K562 (cell line): ENCODE measurements at regions not wholly inside any gene's neighbourhood (a gene's known extent, or its start where the extent isn't known, plus 50 kb on each side); places are given as distances from the start of the nearest gene placed in this dataset.

Experiments
- ATAC-seq: fragments of 200-7000 bp; cut with Tn5 transposase; 3 replicates; pipeline ENCODE4 v1.9.1; 2020; ENCODE audit warnings: moderate library complexity
- BruUV-seq: library from RNA; stranded (reverse); fragments of 400-500 nt; replicated peaks from 2 replicates; lab custom pipeline; 2021; lab: Mats Ljungman, UMichigan
- CTCF ChIA-PET: fragments of 300-600 bp; formaldehyde crosslinking; extraction: SDS; loops from one replicate; lab custom pipeline; 2021; ENCODE audit warnings: low intra/inter-chr PET ratio; lab: Yijun Ruan, JAX
- POLR2A ChIA-PET: fragments of 300-600, 350-650 bp; sonication (Branson Sonifier 250); formaldehyde crosslinking; extraction: SDS; loops from one replicate; lab custom pipeline; 2021; ENCODE audit warnings: antibody characterized with exemption, inconsistent platforms; lab: Yijun Ruan, JAX
- DNase-seq, 4 experiments: peaks; one replicate each; pipeline versions ENCODE4 v3.0.0 to v3.0.0-alpha.2; 2011 to 2018; ENCODE audit warnings: low spot score in 3 of 4, mixed read lengths in 3 of 4; ENCODE audit errors: extremely low read depth in 1 of 4
- FAIRE-seq: peaks from 2 replicates; lab custom pipeline; 2011; peaks lifted over from hg19 to GRCh38; lab: Jason Lieb, UNC
- H2AFZ ChIP-seq: 2 replicates; pipeline ENCODE4 v1.6.0; 2011; ENCODE audit warnings: low read depth, low read length, control low read depth, inconsistent platforms
- H3K27ac ChIP-seq: fragments of 200-600 bp; 3 replicates; pipeline ENCODE4 v1.8.0; 2011; ENCODE audit warnings: low read depth, mild to moderate bottlenecking, control low read depth, inconsistent platforms, low read length, moderate library complexity, mixed read lengths; ENCODE audit errors: extremely low read depth
- H3K27me3 ChIP-seq, 2 experiments: fragments of 300-600 bp in 1 of 2; 2 replicates in 1 of 2; 3 replicates in 1 of 2; pipeline versions ENCODE4 v1.6.0 to v1.8.0; 2011; ENCODE audit warnings: inconsistent platforms in 2 of 2, low read length in 2 of 2, mild to moderate bottlenecking in 1 of 2, mixed read lengths in 1 of 2, moderate library complexity in 1 of 2; ENCODE audit not compliant: control insufficient read depth in 2 of 2, insufficient read depth in 2 of 2
- H3K36me3 ChIP-seq: fragments of 300-600 bp; 3 replicates; pipeline ENCODE4 v1.8.0; 2011; ENCODE audit warnings: mild to moderate bottlenecking, low read length, inconsistent platforms; ENCODE audit not compliant: control insufficient read depth, insufficient read depth
- H3K4me1 ChIP-seq, 2 experiments: fragments of 200-600 bp in 1 of 2; replicated peaks in 1 of 2; 2 replicates in 1 of 2; 3 replicates in 1 of 2; pipeline versions ENCODE4 v1.5.1 to v1.8.0; 2011; ENCODE audit warnings: inconsistent platforms in 2 of 2, low read length in 2 of 2, mild to moderate bottlenecking in 1 of 2, mixed read lengths in 1 of 2, moderate library complexity in 1 of 2; ENCODE audit not compliant: control insufficient read depth in 2 of 2, insufficient read depth in 2 of 2
- H3K4me2 ChIP-seq: 2 replicates; pipeline ENCODE4 v1.6.1; 2011; ENCODE audit warnings: low read length, control low read depth, inconsistent platforms, mixed read lengths; ENCODE audit not compliant: insufficient read depth
- H3K4me3 ChIP-seq: fragments of 200-600 bp; sonication (generic), shearing (Covaris generic); 2 replicates; pipeline ENCODE4 v1.5.1; 2016; ENCODE audit warnings: control low read depth, inconsistent platforms
- H3K79me2 ChIP-seq: fragments of 200-600 bp; 3 replicates; pipeline ENCODE4 v1.8.0; 2011; ENCODE audit warnings: low read length, inconsistent platforms; ENCODE audit not compliant: control insufficient read depth, insufficient read depth
- H3K9ac ChIP-seq, 2 experiments: 2 replicates each; pipeline versions ENCODE4 v1.6.0 to v1.6.1; 2011; ENCODE audit warnings: low read depth in 2 of 2, low read length in 2 of 2, control low read depth in 1 of 2, inconsistent platforms in 1 of 2, mild to moderate bottlenecking in 1 of 2, mixed read lengths in 1 of 2; ENCODE audit not compliant: insufficient read depth in 1 of 2
- H3K9me1 ChIP-seq: one replicate; pipeline ENCODE4 v1.6.0; 2011; ENCODE audit warnings: inconsistent platforms, mild to moderate bottlenecking, low read length, moderate library complexity; ENCODE audit not compliant: control insufficient read depth, insufficient read depth
- H3K9me3 ChIP-seq: replicated peaks from 2 replicates; pipeline ENCODE4 v1.5.1; 2011; ENCODE audit warnings: low read depth, low read length, inconsistent platforms; ENCODE audit not compliant: control insufficient read depth, insufficient read depth
- H4K20me1 ChIP-seq: replicated peaks from 2 replicates; pipeline ENCODE4 v1.6.1; 2011; ENCODE audit warnings: low read length, inconsistent platforms, mixed read lengths; ENCODE audit not compliant: control insufficient read depth, insufficient read depth
- BRCA1 ChIP-seq, 2 experiments: fragments of 450-650 bp in 1 of 2; sonication (generic) in 1 of 2; formaldehyde crosslinking in 1 of 2; IDR thresholded peaks; 2 replicates each; pipeline versions ENCODE4 v1.5.0 to v1.6.1; 2017 to 2020; ENCODE audit warnings: mild to moderate bottlenecking in 1 of 2, missing genetic modification reagents in 1 of 2
- HNRNPH1 ChIP-seq: fragments of 200-400 bp; formaldehyde crosslinking; optimal IDR thresholded peaks from 2 replicates; pipeline ENCODE3; 2017; ENCODE audit warnings: low read depth, mild to moderate bottlenecking, low read length, moderate library complexity
- LARP7 ChIP-seq: fragments of 450-650 bp; IDR thresholded peaks from 2 replicates; pipeline ENCODE4 v1.6.1; 2016
- MAFG ChIP-seq: fragments of 450-650 bp; conservative IDR thresholded peaks from 2 replicates; pipeline ENCODE4 v1.6.1; 2016; ENCODE audit warnings: missing genetic modification characterization, missing compliant biosample characterization
- PRPF4 ChIP-seq: fragments of 200-400 bp; formaldehyde crosslinking; IDR thresholded peaks from one replicate; pipeline ENCODE4 v1.6.1; 2017; ENCODE audit warnings: low read length, low read depth, mild to moderate bottlenecking; ENCODE audit not compliant: insufficient read depth, poor library complexity, severe bottlenecking
- RNF2 ChIP-seq: sonication (generic); IDR thresholded peaks from 2 replicates; pipeline ENCODE4 v1.6.1; 2016
- TFAM ChIP-seq: fragments of 250-450 bp; sonication (Bioruptor Pico); conservative IDR thresholded peaks from 2 replicates; pipeline ENCODE4 v1.5.0; 2021; ENCODE audit warnings: mild to moderate bottlenecking, moderate library complexity
- TFE3 ChIP-seq: fragments of 450-650 bp; formaldehyde crosslinking; IDR thresholded peaks from 2 replicates; pipeline ENCODE4 v1.4.0; 2020; ENCODE audit warnings: mild to moderate bottlenecking, mixed read lengths
- ZBTB1 ChIP-seq: sonication (generic); formaldehyde crosslinking; IDR thresholded peaks from 2 replicates; pipeline ENCODE4 v1.8.1; 2023; ENCODE audit warnings: missing genetic modification reagents, low read depth, mild to moderate bottlenecking, borderline replicate concordance
- ZNF146 ChIP-seq: IDR thresholded peaks from one replicate; pipeline ENCODE4 v1.6.1; 2018; ENCODE audit warnings: missing compliant biosample characterization; ENCODE audit not compliant: unreplicated experiment
- ZNF699 ChIP-seq: fragments of 250-450 bp; sonication (Bioruptor Pico); IDR thresholded peaks from 2 replicates; pipeline ENCODE4 v1.8.0; 2021; ENCODE audit warnings: mild to moderate bottlenecking, moderate library complexity; ENCODE audit not compliant: insufficient replicate concordance
- WGBS: fragments of 100-300 bp; shearing (Covaris generic); methylation state at CpG from one replicate; pipeline ENCODE4 v1.1.6; 2016; ENCODE audit warnings: low coverage, mixed read lengths; ENCODE audit not compliant: insufficient coverage; ENCODE audit errors: missing lambda C conversion rate; 5-methylcytosine and 5-hydroxymethylcytosine counted together
- in situ Hi-C: fragments of 300-500 bp; cut with MboI; formaldehyde crosslinking; loops from 4 replicates; pipeline ENCODE4 v1.15.0; 2018; ENCODE audit warnings: inconsistent platforms, mixed read lengths
- intact Hi-C: fragments of 100-400 bp; cut with micrococcal nuclease; formaldehyde crosslinking; loops from 2 replicates; pipeline ENCODE4 v1.14.2; 2022
- TF ChIP-seq, protein P1 (sequence below): fragments of 450-650 bp; conservative IDR thresholded peaks from 2 replicates; pipeline ENCODE4 v1.6.1; 2016; ENCODE audit warnings: missing genetic modification characterization, low read depth, mild to moderate bottlenecking, control low read depth, missing compliant biosample characterization
- TF ChIP-seq, protein P2 (sequence below): fragments of 250-450 bp; sonication (Bioruptor Pico); IDR thresholded peaks from 2 replicates; pipeline ENCODE4 v1.9.0; 2021; ENCODE audit warnings: mild to moderate bottlenecking, inconsistent platforms
- TF ChIP-seq, protein P3 (sequence below): fragments of 250-450 bp; sonication (Bioruptor Pico); IDR thresholded peaks from 2 replicates; pipeline ENCODE4 v1.8.0; 2021; ENCODE audit warnings: borderline replicate concordance, mild to moderate bottlenecking, moderate library complexity; ENCODE audit not compliant: poor library complexity, severe bottlenecking

GRCh38 chr2:234887195-234887594, 64.6 kb upstream of the SH3BP4 start:
- WGBS: 0% methylated on average over 1 of the region's 3 CpGs
- no peak overlapping the region for H3K27ac ChIP-seq
- H3K4me1 ChIP-seq: no peaks in the 10 kb centered on the region
- H3K27me3 ChIP-seq: no peaks in the 10 kb centered on the region
- no peak overlapping the region for H3K4me3 ChIP-seq
- no peak overlapping the region for H2AFZ ChIP-seq
- ATAC-seq (no peak), FAIRE-seq (no peak), DNase-seq (no peak)
- no peaks in the 10 kb centered on the region for H3K9me1 ChIP-seq
- in situ Hi-C loops: no loop called here
- H3K36me3 ChIP-seq: no peaks in the 10 kb centered on the region
- ChIA-PET POLR2A (no interaction called here), CTCF (interaction anchor here (0.6 kb wide), 1 partner anchor 246 kb away, joined by 3 read pairs; no protein-coding TSS in a partner anchor)
- no peak overlapping the region for H3K4me2 ChIP-seq
- intact Hi-C loops: no loop called here
- no peak overlapping the region for H3K9ac ChIP-seq
- no peaks in the 10 kb centered on the region for H3K79me2 ChIP-seq
- no peaks in the 10 kb centered on the region for H3K9me3 ChIP-seq
- BruUV-seq: no TSS peak
- H4K20me1 ChIP-seq: no peaks in the 10 kb centered on the region
- TF ChIP-seq HNRNPH1: no peak
- TF ChIP-seq LARP7: no peak
- TF ChIP-seq ZNF146 (CRISPR knock-in tag): no peak
- no peak for TF ChIP-seq BRCA1 (IDR thresholded peaks at IDR 0.05)
- no peak for TF ChIP-seq BRCA1 (CRISPR knock-in tag; IDR thresholded peaks at IDR 0.05)
- TF ChIP-seq, protein P1, sequence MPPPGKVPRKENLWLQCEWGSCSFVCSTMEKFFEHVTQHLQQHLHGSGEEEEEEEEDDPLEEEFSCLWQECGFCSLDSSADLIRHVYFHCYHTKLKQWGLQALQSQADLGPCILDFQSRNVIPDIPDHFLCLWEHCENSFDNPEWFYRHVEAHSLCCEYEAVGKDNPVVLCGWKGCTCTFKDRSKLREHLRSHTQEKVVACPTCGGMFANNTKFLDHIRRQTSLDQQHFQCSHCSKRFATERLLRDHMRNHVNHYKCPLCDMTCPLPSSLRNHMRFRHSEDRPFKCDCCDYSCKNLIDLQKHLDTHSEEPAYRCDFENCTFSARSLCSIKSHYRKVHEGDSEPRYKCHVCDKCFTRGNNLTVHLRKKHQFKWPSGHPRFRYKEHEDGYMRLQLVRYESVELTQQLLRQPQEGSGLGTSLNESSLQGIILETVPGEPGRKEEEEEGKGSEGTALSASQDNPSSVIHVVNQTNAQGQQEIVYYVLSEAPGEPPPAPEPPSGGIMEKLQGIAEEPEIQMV (tag): no peak
- TF ChIP-seq TFAM (CRISPR knock-in tag): no peak
- TF ChIP-seq TFE3 (CRISPR knock-in tag): no peak
- TF ChIP-seq ZBTB1 (CRISPR knock-in tag): no peak
- TF ChIP-seq MAFG: no peak
- no peak for TF ChIP-seq ZNF699 (CRISPR knock-in tag)
- no peak for TF ChIP-seq RNF2
- TF ChIP-seq, protein P2, sequence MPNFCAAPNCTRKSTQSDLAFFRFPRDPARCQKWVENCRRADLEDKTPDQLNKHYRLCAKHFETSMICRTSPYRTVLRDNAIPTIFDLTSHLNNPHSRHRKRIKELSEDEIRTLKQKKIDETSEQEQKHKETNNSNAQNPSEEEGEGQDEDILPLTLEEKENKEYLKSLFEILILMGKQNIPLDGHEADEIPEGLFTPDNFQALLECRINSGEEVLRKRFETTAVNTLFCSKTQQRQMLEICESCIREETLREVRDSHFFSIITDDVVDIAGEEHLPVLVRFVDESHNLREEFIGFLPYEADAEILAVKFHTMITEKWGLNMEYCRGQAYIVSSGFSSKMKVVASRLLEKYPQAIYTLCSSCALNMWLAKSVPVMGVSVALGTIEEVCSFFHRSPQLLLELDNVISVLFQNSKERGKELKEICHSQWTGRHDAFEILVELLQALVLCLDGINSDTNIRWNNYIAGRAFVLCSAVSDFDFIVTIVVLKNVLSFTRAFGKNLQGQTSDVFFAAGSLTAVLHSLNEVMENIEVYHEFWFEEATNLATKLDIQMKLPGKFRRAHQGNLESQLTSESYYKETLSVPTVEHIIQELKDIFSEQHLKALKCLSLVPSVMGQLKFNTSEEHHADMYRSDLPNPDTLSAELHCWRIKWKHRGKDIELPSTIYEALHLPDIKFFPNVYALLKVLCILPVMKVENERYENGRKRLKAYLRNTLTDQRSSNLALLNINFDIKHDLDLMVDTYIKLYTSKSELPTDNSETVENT: no peak
- TF ChIP-seq, protein P3, sequence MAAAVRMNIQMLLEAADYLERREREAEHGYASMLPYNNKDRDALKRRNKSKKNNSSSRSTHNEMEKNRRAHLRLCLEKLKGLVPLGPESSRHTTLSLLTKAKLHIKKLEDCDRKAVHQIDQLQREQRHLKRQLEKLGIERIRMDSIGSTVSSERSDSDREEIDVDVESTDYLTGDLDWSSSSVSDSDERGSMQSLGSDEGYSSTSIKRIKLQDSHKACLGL (CRISPR knock-in tag): no peak
- no peak for TF ChIP-seq PRPF4
